Stimulated activated CD4-positive, alpha-beta T cell treated with anti-CD3 and anti-CD28 coated beads, Interleukin-2, amount 100 ng/mL, for 4 hours (primary cell): ENCODE measurements at regions not wholly inside any gene's neighbourhood (a gene's known extent, or its start where the extent isn't known, plus 50 kb on each side); places are given as distances from the start of the nearest gene placed in this dataset.
"Not testable (repeated sequence)": the region's sequence is repeated elsewhere in the genome, so short reads cannot be mapped to it uniquely, and the experiment has no call there.

Source experiments
- DNase-seq: peaks from one replicate; pipeline ENCODE4 v3.0.0-alpha.2; 2020; ENCODE audit warnings: low read depth

- not testable (repeated sequence) for DNase-seq
Observed at GRCh38 chr5:125092138-125092537, 345.7 kb upstream of the ZNF608 start.

GRCh38 chr5:125093776-125094175 lies 347.3 kb upstream of the ZNF608 start:
- DNase-seq = no peak

GRCh38 chr5:125100342-125100741 lies 353.9 kb upstream of the ZNF608 start:
- no peak for DNase-seq

DNA sequence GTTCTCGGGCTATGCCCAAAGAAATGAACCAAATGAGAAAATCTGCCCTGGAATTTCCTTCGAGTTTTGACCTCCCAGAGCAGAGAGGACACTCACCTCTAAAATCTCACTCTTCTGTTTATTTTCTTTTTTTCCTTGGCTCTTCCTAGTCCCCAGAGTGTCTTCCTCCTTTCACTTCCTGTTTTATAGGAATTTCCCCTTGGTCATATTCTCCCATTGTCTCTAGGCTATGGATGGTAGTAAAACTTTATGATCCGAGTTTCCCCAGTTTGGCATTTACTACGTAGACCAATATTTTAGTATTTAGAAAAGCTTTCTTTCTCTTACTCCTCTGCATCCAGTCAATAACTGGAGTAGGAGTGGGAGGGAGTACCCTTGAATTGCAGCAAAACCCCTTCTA lies 354.5 kb upstream of the ZNF608 start:
- no peak for DNase-seq

- DNase-seq = no peak
Observed at GRCh38 chr5:125103459-125103858, 357.0 kb upstream of the ZNF608 start.

GRCh38 chr5:125106271-125106670 lies 359.8 kb upstream of the ZNF608 start:
- DNase-seq = no peak

GRCh38 chr5:125106881-125107280 lies 360.4 kb upstream of the ZNF608 start:
- DNase-seq = no peak

- no peak for DNase-seq
Observed at GRCh38 chr5:125109293-125109692, 362.9 kb upstream of the ZNF608 start.

DNA sequence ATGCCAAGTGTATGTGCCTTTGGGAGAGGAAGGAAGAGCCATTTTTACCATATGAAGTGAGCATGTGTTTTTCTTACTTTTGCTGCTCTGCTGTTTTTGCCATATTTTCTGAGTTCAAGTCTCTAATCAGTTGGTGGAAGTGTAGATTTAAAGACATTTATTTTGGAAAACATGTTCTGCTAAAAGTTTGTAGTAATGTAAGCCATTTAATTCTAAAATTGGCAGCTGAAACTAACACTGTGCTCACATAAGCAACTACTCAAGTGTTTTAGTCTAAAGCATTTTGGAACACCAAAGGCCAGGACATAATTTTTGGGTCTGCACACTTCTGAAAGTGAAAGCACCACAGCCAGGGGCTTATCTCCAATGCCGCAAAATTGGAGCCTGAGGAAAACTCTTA lies 363.4 kb upstream of the ZNF608 start:
- DNase-seq = no peak

DNA sequence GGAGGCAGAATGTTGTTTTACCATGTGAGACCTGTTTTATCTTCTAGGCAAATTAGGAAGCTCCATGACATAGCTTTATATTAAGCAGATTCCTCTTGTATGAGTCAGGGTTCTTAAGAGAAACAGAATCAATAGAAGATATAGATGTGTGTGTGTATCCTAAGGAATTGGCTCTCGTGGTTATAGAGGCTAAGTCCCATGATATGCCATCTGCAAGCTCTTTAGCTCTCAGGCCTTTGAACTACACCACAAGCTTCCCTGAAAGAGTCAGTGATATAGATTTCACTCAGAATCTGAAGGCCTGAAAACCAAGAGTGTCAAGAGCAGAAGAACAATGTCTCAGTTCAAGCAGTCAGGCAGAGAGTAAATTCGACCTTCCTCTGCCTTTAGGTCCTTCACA lies 365.8 kb upstream of the ZNF608 start:
- no peak for DNase-seq

GRCh38 chr5:125113328-125113727 lies 366.9 kb upstream of the ZNF608 start:
- DNase-seq = no peak

- no peak for DNase-seq
Observed at GRCh38 chr5:125115195-125115525, 368.7 kb upstream of the ZNF608 start.

- no peak for DNase-seq
Observed at GRCh38 chr5:125117566-125117965, 371.1 kb upstream of the ZNF608 start.

DNA sequence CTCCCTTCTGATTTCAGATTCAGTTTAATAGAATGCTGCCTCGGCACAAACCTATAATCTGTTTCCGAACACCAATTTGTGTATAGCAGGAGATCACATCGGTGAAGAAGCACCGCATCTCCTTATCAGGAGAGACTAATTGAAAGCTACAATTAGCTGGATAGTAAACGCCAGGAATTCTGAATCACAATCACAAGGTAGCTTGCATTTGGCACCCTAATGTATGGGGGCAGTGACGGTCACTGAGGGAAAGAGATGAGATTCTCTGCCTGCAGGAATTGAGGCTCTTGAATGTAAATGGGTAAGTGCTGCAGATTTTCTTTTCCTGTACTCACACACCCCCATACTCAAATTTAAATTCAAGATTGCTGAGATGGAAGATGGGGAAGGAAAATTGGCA lies 373.6 kb upstream of the ZNF608 start:
- no peak for DNase-seq

DNA sequence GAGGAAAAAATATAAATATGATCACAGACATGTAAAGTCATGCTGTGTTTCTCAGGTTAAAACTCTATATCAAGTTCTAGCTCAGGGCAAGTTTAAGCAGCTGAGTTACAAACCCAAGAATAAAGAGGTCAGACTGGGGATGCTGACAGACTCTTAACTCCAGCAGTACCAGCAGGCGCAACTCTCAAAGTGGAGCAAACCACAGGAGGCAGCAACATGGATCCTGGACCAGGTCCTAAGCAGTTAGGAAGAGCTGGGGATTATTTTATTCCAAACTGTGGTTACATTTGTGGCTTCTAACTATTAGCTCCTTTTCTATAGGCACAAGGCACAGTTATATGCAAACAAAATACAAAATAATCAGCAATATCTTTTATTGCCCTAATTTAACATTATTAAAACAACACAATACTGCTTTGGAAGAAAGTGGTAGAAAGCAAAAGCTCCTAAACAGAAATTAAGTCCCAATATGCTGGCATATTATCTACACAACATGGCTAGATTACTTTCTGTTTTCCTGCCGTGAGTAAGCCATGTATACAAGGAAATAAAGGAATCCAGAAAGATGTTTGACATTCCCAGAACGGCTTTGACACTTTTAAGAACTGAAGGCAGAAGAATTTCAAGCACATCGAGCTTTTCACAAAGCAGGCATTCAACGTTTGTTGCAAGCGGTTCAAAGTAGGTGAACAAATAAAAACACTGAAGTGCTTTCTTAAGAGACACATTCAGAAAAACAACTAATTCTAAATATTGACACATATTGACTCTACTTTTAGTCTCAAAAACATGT lies 378.8 kb upstream of the ZNF608 start:
- DNase-seq = no peak

DNA sequence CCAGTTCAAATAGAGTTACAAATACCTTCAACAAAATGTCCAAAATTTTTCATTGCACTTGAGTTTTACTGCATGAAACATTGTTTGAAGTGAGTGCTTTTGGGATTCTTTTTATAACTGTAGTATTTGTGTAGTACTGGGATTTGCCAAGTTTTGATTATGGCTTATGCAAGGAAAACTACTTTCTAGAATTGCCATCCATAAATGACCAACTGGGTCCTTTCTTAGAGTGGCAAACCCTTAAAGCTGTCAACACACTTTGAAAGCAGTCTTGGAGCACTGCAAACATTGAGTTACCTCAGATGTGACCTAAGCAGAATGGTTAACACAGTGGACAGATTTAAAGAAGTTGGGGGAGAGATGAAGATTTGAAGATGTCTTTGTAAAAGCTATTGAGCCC lies 379.6 kb upstream of the ZNF608 start:
- no peak for DNase-seq

GRCh38 chr5:125129151-125129806 lies 382.8 kb upstream of the ZNF608 start:
- no peak for DNase-seq

GRCh38 chr5:125130591-125130990 lies 384.2 kb upstream of the ZNF608 start:
- no peak for DNase-seq

DNA sequence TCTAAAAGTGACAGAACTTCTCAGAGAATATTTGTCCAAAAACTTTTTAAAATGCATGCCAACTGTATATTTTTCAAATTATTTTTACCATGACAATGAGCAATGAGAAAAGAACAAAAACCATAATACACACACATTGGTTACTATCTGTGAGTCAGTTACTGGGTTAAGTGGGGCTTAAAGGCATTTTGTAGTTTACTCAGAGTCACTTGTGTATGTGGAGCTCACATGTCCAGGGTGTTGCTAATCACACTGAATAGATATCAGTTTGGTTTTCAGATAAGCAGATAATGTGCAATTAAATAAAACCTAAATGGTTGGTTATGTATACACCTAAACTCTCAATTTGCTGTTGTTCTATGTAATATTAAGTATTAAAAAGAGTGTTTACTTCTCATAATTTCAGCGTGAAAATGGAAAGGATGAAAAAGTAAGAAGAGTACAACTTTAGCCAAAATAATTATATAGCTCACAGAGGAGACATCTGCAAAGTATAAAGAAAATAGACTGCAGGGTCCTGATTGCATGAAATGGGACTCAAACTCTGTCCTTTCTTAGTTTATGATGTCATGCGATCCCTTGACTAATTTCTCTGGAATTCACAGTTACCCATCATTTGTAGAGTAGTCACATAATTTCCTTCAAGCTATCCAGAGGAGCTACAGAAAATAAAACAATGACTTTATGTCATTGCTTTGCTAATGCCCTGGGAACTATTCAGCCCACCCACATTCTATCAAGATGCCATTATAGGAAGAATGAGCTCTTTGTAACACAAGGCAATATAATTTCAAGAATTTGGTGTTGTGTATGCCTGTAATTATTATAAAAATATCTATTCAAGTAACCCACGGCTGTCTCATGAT lies 388.0 kb upstream of the ZNF608 start:
- no peak for DNase-seq

- DNase-seq = no peak
Observed at GRCh38 chr5:125137535-125137934, 391.1 kb upstream of the ZNF608 start.

GRCh38 chr5:125138266-125138665 lies 391.8 kb upstream of the ZNF608 start:
- DNase-seq = no peak

DNA sequence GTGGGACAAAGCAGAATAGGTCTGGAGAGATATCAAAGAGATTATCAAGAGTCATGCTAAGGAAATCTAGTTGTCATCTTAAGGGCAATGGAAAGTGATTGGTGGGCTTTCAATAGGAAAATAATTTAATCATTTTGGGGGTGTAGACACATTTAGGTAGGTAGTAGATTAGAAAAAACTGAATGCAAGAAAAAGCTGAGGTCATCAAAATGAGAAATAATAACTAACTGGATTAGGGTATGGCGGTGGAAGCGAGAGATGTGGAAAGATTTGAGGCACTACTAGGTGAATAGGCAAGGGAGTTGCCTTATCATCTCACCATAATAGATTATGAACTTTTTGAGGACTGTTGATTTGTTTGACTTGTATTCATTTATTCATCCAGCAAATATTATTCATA lies 393.2 kb upstream of the ZNF608 start:
- DNase-seq = no peak

DNA sequence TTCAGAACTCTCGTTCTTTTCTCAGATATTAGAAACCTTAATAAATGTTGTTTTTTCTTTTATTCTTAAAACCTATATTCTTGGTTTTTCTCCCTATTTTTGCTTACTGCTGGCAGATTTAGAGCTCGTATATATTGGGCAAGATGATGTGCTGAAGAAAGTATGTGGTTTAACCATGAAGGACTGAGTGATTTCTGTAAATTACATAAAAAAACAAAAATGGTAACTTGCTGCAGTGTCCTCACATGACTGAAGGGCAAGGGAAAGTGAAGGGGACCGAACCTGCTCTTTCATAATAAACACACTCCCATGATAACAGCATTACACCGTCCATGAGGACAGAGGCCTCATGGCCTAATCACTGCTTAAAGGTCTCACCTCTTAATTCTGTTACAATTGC lies 393.8 kb upstream of the ZNF608 start:
- DNase-seq = no peak
